ENCODE measurements at regions not wholly inside any gene's neighbourhood (a gene's known extent, or its start where the extent isn't known, plus 50 kb on each side); places are given as distances from the start of the nearest gene placed in this dataset.

DNA sequence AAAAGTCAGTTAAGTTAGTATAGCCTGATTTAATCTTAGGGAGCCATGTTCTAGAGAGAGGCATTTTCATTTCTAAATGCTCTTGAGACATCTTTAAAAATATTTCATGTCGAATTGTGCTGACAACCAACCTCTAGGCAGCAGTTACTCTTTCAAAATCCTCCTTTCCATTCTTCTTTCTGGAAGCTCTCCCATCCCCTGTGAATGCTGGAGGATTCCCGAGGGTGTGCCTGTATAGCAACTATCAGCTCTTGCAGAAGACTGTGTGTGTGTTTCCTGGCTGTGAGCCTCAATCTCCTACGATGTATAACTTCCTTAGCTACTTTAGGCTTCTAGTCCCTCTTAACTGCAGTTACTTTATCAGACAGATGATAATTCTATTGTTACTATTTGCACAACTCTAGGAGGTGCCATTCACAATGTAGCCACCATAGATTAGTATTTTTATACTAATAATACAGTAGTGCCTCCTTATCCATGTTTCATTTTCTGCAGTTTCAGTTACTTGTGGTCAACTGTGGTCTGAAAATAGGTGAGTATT, 250.3 kb downstream of the EDEM1 start:
- TF ChIP-seq SMC3 (IDR thresholded peaks at IDR 0.05) (no peak), KDM1A (IDR thresholded peaks at IDR 0.05; ENCODE audit: low read depth) (no peak), HDAC2 (IDR thresholded peaks at IDR 0.05) (no peak), POLR2A (IDR thresholded peaks at IDR 0.05; ENCODE audit: low read length) (no peak), RARB (CRISPR knock-in tag; IDR thresholded peaks at IDR 0.05) (no peak), MYC (IDR thresholded peaks at IDR 0.05; ENCODE audit: borderline replicate concordance, low read length) (no peak), RAD21 (conservative IDR thresholded peaks at IDR 0.05 in 1 of 2, IDR thresholded peaks at IDR 0.05 in 1 of 2) (no peak), KDM5A (IDR thresholded peaks at IDR 0.05) (no peak)
- TF ChIP-seq, protein P1, sequence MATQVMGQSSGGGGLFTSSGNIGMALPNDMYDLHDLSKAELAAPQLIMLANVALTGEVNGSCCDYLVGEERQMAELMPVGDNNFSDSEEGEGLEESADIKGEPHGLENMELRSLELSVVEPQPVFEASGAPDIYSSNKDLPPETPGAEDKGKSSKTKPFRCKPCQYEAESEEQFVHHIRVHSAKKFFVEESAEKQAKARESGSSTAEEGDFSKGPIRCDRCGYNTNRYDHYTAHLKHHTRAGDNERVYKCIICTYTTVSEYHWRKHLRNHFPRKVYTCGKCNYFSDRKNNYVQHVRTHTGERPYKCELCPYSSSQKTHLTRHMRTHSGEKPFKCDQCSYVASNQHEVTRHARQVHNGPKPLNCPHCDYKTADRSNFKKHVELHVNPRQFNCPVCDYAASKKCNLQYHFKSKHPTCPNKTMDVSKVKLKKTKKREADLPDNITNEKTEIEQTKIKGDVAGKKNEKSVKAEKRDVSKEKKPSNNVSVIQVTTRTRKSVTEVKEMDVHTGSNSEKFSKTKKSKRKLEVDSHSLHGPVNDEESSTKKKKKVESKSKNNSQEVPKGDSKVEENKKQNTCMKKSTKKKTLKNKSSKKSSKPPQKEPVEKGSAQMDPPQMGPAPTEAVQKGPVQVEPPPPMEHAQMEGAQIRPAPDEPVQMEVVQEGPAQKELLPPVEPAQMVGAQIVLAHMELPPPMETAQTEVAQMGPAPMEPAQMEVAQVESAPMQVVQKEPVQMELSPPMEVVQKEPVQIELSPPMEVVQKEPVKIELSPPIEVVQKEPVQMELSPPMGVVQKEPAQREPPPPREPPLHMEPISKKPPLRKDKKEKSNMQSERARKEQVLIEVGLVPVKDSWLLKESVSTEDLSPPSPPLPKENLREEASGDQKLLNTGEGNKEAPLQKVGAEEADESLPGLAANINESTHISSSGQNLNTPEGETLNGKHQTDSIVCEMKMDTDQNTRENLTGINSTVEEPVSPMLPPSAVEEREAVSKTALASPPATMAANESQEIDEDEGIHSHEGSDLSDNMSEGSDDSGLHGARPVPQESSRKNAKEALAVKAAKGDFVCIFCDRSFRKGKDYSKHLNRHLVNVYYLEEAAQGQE (IDR thresholded peaks at IDR 0.05) = no peak
- TF ChIP-seq, protein P2, sequence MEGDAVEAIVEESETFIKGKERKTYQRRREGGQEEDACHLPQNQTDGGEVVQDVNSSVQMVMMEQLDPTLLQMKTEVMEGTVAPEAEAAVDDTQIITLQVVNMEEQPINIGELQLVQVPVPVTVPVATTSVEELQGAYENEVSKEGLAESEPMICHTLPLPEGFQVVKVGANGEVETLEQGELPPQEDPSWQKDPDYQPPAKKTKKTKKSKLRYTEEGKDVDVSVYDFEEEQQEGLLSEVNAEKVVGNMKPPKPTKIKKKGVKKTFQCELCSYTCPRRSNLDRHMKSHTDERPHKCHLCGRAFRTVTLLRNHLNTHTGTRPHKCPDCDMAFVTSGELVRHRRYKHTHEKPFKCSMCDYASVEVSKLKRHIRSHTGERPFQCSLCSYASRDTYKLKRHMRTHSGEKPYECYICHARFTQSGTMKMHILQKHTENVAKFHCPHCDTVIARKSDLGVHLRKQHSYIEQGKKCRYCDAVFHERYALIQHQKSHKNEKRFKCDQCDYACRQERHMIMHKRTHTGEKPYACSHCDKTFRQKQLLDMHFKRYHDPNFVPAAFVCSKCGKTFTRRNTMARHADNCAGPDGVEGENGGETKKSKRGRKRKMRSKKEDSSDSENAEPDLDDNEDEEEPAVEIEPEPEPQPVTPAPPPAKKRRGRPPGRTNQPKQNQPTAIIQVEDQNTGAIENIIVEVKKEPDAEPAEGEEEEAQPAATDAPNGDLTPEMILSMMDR (IDR thresholded peaks at IDR 0.05) = no peak
- TF ChIP-seq, protein P3, sequence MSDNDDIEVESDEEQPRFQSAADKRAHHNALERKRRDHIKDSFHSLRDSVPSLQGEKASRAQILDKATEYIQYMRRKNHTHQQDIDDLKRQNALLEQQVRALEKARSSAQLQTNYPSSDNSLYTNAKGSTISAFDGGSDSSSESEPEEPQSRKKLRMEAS (IDR thresholded peaks at IDR 0.05) = no peak

All from A549 (cell line).